ENCODE measurements at regions not wholly inside any gene's neighbourhood (a gene's known extent, or its start where the extent isn't known, plus 50 kb on each side); places are given as distances from the start of the nearest gene placed in this dataset.

DNA sequence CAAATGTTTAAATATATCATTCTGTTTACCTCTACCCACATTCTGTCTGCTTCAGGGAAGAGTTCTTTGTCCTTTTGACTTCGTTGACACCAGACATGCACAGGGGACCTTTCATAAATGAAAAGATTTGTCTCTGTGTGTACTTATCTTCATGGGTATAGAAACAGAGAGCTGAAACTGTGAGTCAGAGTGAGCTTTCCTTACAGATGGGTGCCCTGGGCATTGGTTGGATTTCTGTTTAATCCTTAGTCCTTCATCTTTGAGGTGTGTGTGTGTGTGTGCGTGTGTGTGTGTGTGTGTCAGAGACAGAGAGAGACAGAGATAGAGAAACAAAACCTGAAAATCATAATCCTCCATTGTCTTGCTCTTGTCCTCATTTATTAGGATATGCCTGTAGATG, 517.4 kb downstream of the TUSC7 start:
- DNase-seq (ENCODE audit: low read depth in 1 of 2, low spot score in 1 of 2): no peak
- Histone ChIP-seq H3K9me3 (ENCODE audit: low read depth) (no peaks in the 10 kb centered on the region), H3K27ac (no peak overlapping the region), H3K27me3 (no peaks in the 10 kb centered on the region), H3K4me1 (ENCODE audit: low read depth) (no peaks in the 10 kb centered on the region), H3K36me3 (no peaks in the 10 kb centered on the region), H3K4me3 (no peak overlapping the region)
- no peak for TF ChIP-seq CTCF (IDR thresholded peaks at IDR 0.05; ENCODE audit: low read depth, low read length)

DNA sequence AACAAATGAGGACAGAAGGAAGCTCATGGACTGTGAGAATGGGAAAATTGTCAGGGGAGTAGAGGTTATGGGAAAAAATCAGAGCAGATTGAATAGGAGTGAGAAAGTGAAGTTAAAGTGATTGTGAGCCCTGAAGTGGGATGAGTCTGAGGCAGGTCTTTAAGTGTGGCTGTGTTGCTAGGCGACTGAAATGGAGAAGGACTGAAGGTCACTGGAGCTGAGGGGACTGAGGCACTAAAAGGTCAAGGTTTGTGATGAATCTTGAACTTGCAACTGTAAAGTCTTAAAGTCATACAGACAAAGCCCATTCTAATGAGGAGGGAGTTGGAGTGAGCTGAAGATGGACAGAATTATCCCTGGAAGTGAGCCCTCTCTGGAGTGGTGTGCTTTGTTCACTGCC, 518.9 kb downstream of the TUSC7 start:
- no peak for DNase-seq (ENCODE audit: low read depth in 1 of 2, low spot score in 1 of 2)
- no peaks in the 10 kb centered on the region for H3K36me3 ChIP-seq

DNA sequence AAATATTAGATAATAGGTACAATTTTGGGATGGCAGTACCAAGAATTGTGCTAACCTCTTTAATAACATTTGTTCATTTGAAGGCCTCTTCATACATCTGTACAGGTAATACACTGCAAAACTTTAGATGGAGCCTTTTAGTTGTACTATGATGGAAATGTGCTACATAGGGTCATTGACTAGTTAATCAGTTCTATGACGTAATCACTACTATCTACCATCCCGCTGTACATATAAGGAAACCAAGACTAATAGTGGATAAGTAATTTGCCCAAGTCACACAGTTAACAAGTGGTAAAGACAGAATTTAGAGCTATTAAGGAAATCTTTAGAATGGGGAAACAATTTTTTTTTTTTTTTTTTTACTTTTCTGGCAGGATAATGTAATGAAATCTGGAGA, 521.3 kb downstream of the TUSC7 start:
- Histone ChIP-seq H3K27ac (no peak overlapping the region), H3K36me3 (no peaks in the 10 kb centered on the region), H3K4me1 (ENCODE audit: low read depth) (no peaks in the 10 kb centered on the region), H3K27me3 (no peaks in the 10 kb centered on the region), H3K4me3 (no peak overlapping the region), H3K9me3 (ENCODE audit: low read depth) (no peaks in the 10 kb centered on the region)
- TF ChIP-seq CTCF (IDR thresholded peaks at IDR 0.05; ENCODE audit: low read depth, low read length): no peak
- DNase-seq (ENCODE audit: low read depth in 1 of 2, low spot score in 1 of 2): no peak

More for the DNA sequence above, 518.9 kb downstream of the TUSC7 start:
- Histone ChIP-seq H3K4me1 (ENCODE audit: low read depth) (no peaks in the 10 kb centered on the region), H3K9me3 (ENCODE audit: low read depth) (no peaks in the 10 kb centered on the region), H3K27me3 (no peaks in the 10 kb centered on the region), H3K27ac (no peak overlapping the region), H3K4me3 (no peak overlapping the region)
- no peak for TF ChIP-seq CTCF (IDR thresholded peaks at IDR 0.05; ENCODE audit: low read depth, low read length)

GRCh38 chr3:117234331-117234730, 524.8 kb downstream of the TUSC7 start:
- no peak overlapping the region for H3K27ac ChIP-seq
- DNase-seq (ENCODE audit: low read depth in 1 of 2, low spot score in 1 of 2): no peak
- H3K36me3 ChIP-seq: no peaks in the 10 kb centered on the region
- H3K27me3 ChIP-seq: no peaks in the 10 kb centered on the region
- no peak overlapping the region for H3K4me3 ChIP-seq
- H3K4me1 ChIP-seq (ENCODE audit: low read depth): no peaks in the 10 kb centered on the region
- no peak for TF ChIP-seq CTCF (IDR thresholded peaks at IDR 0.05; ENCODE audit: low read depth, low read length)
- H3K9me3 ChIP-seq (ENCODE audit: low read depth): no peaks in the 10 kb centered on the region

GRCh38 chr3:117235304-117235703, 525.7 kb downstream of the TUSC7 start:
- Histone ChIP-seq H3K36me3 (no peaks in the 10 kb centered on the region), H3K9me3 (ENCODE audit: low read depth) (no peaks in the 10 kb centered on the region), H3K27me3 (no peaks in the 10 kb centered on the region), H3K4me1 (ENCODE audit: low read depth) (no peaks in the 10 kb centered on the region), H3K27ac (no peak overlapping the region), H3K4me3 (no peak overlapping the region)
- no peak for DNase-seq (ENCODE audit: low read depth in 1 of 2, low spot score in 1 of 2)
- TF ChIP-seq CTCF (IDR thresholded peaks at IDR 0.05; ENCODE audit: low read depth, low read length): no peak

GRCh38 chr3:117238806-117239205, 529.2 kb downstream of the TUSC7 start:
- Histone ChIP-seq H3K4me3 (no peak overlapping the region), H3K4me1 (ENCODE audit: low read depth) (no peaks in the 10 kb centered on the region), H3K9me3 (ENCODE audit: low read depth) (no peaks in the 10 kb centered on the region), H3K27me3 (no peaks in the 10 kb centered on the region), H3K27ac (no peak overlapping the region), H3K36me3 (no peaks in the 10 kb centered on the region)
- TF ChIP-seq CTCF (IDR thresholded peaks at IDR 0.05; ENCODE audit: low read depth, low read length): no peak
- DNase-seq (ENCODE audit: low read depth in 1 of 2, low spot score in 1 of 2): peak in 1 of 2 donors; percentile 24

All from cardiac muscle cell (in vitro differentiated cells and primary cell).